Body of pancreas (tissue), 4 donors: ENCODE measurements at regions not wholly inside any gene's neighbourhood (a gene's known extent, or its start where the extent isn't known, plus 50 kb on each side); places are given as distances from the start of the nearest gene placed in this dataset.

Source experiments
- ATAC-seq: fragments of 150-250 bp; one replicate; pipeline ENCODE4 v1.9.1; 2016
- DNase-seq, 4 donors: peaks; one replicate each; pipeline ENCODE4 v3.0.0-alpha.2; 2019
- H3K27ac ChIP-seq, 4 donors: fragments of 200-600 bp; sonication (generic); 1 replicate in 3 of 4; 2 replicates in 1 of 4; pipeline versions ENCODE4 v1.5.1 to v1.6.1; 2016 to 2019; ENCODE audit warnings: mild to moderate bottlenecking in 1 of 4, mixed read lengths in 1 of 4, moderate library complexity in 1 of 4
- H3K27me3 ChIP-seq, 2 donors: fragments of 200-600 bp; sonication (generic); one replicate each; pipeline ENCODE4 v1.6.0; 2016; ENCODE audit warnings: mild to moderate bottlenecking in 1 of 2
- H3K36me3 ChIP-seq, 2 donors: fragments of 200-600 bp; sonication (generic); replicated peaks in 1 of 2; 2 replicates each; pipeline ENCODE4 v1.5.1; 2016; ENCODE audit warnings: low read depth in 2 of 2; ENCODE audit not compliant: insufficient read depth in 1 of 2
- H3K4me1 ChIP-seq: fragments of 200-600 bp; sonication (generic); one replicate; pipeline ENCODE4 v1.6.0; 2016
- H3K4me3 ChIP-seq, 2 donors: fragments of 200-600 bp; sonication (generic); 1 replicate in 1 of 2; 2 replicates in 1 of 2; pipeline ENCODE4 v1.5.1; 2016 to 2019
- H3K9me3 ChIP-seq, 3 donors: fragments of 200-600 bp; sonication (generic); 1 replicate in 2 of 3; 2 replicates in 1 of 3; pipeline ENCODE4 v1.5.1; 2016
- POLR2A ChIP-seq, 3 donors: fragments of 450-650 bp; IDR thresholded peaks; one replicate each; pipeline ENCODE4 v1.6.1; 2016; ENCODE audit warnings: antibody characterized with exemption in 3 of 3, mild to moderate bottlenecking in 2 of 3
- WGBS, 2 donors: methylation state at CpG; one replicate each; pipeline ENCODE4 v1.1.5; 2017; 5-methylcytosine and 5-hydroxymethylcytosine counted together
- intact Hi-C: fragments of 100-400 bp; cut with DNase I; formaldehyde crosslinking; loops from one replicate; pipeline ENCODE4 v1.15.1; 2023
- TF ChIP-seq, protein P1 (sequence below), 7 experiments: fragments of 450-650 bp in 4 of 7; fragments of 200-600 bp in 3 of 7; sonication (generic) in 3 of 7; IDR thresholded peaks; one replicate each; pipeline ENCODE4 v1.5.1; 2016 to 2019; ENCODE audit warnings: antibody characterized with exemption in 7 of 7

- TF ChIP-seq POLR2A (IDR thresholded peaks at IDR 0.05): no peak
- TF ChIP-seq, protein P1, sequence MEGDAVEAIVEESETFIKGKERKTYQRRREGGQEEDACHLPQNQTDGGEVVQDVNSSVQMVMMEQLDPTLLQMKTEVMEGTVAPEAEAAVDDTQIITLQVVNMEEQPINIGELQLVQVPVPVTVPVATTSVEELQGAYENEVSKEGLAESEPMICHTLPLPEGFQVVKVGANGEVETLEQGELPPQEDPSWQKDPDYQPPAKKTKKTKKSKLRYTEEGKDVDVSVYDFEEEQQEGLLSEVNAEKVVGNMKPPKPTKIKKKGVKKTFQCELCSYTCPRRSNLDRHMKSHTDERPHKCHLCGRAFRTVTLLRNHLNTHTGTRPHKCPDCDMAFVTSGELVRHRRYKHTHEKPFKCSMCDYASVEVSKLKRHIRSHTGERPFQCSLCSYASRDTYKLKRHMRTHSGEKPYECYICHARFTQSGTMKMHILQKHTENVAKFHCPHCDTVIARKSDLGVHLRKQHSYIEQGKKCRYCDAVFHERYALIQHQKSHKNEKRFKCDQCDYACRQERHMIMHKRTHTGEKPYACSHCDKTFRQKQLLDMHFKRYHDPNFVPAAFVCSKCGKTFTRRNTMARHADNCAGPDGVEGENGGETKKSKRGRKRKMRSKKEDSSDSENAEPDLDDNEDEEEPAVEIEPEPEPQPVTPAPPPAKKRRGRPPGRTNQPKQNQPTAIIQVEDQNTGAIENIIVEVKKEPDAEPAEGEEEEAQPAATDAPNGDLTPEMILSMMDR (IDR thresholded peaks at IDR 0.05): peak in 5 of 7 experiments; percentile 26 to 51 (median 42)
- ATAC-seq: peak; percentile 50
- intact Hi-C loops: no loop called here
Measured at GRCh38 chr1:94599095-94599813, 57.7 kb upstream of the F3 start.

GRCh38 chr1:94597701-94598100, 56.1 kb upstream of the F3 start:
- intact Hi-C loops: no loop called here
- no peak for DNase-seq
- Histone ChIP-seq H3K27me3 (no peaks in the 10 kb centered on the region), H3K27ac (no peak overlapping the region), H3K9me3 (no peaks in the 10 kb centered on the region), H3K36me3 (no peaks in the 10 kb centered on the region), H3K4me1 (peaks cover 5% of the 10 kb centered on the region), H3K4me3 (no peak overlapping the region)
- 80 to 85% methylated on average over 3 of the region's 3 CpGs for WGBS, 2 donors
- no peak for ATAC-seq
- no peak for TF ChIP-seq POLR2A (IDR thresholded peaks at IDR 0.05)
- TF ChIP-seq, protein P1 (IDR thresholded peaks at IDR 0.05): no peak

More at GRCh38 chr1:94599095-94599813, 57.7 kb upstream of the F3 start:
- Histone ChIP-seq H3K36me3 (no peaks in the 10 kb centered on the region), H3K27ac (no peak overlapping the region), H3K9me3 (no peaks in the 10 kb centered on the region), H3K27me3 (no peaks in the 10 kb centered on the region), H3K4me1 (peaks cover 10% of the 10 kb centered on the region), H3K4me3 (no peak overlapping the region)
- peak in 3 of 4 donors; percentile 37 to 49 (median 38) for DNase-seq
- 78 to 87% methylated on average over 11 of the region's 11 CpGs for WGBS, 2 donors

- ATAC-seq (no peak), DNase-seq (no peak)
- 86 to 95% methylated on average over 3 of the region's 3 CpGs for WGBS, 2 donors
- no peak overlapping the region for H3K4me3 ChIP-seq
- H3K36me3 ChIP-seq: no peaks in the 10 kb centered on the region
- TF ChIP-seq, protein P1 (IDR thresholded peaks at IDR 0.05): no peak
- no peak for TF ChIP-seq POLR2A (IDR thresholded peaks at IDR 0.05)
- H3K4me1 ChIP-seq: no peaks in the 10 kb centered on the region
- H3K27ac ChIP-seq: no peak overlapping the region
- H3K27me3 ChIP-seq: no peaks in the 10 kb centered on the region
- no peaks in the 10 kb centered on the region for H3K9me3 ChIP-seq
- intact Hi-C loops: no loop called here
Measured at GRCh38 chr1:94596260-94596659, 54.7 kb upstream of the F3 start.

DNA sequence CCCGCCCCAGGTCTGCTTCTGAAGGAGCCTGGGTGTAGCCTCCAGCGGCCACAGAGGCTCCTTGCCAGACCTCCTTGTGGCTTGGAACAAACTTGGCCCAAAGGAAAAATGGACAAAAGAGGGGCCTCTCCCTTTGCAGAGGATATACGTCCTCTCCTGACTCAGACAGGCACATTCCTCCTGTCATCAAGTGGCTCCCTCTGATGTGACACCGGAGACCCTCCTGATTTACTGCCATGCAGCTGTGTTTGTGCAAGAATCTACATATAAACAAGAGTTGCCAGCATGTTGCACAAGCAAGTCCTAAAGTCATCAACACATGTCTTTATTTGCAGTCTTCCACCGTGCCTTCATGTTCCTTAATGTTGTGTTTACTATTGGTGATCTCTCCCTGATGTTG, 54.1 kb upstream of the F3 start:
- TF ChIP-seq, protein P1 (IDR thresholded peaks at IDR 0.05): no peak
- TF ChIP-seq POLR2A (IDR thresholded peaks at IDR 0.05): no peak
- intact Hi-C loops: no loop called here
- no peak for ATAC-seq
- H3K4me1 ChIP-seq: peaks cover 2% of the 10 kb centered on the region
- H3K27me3 ChIP-seq: no peaks in the 10 kb centered on the region
- no peaks in the 10 kb centered on the region for H3K9me3 ChIP-seq
- DNase-seq: no peak
- no peak overlapping the region for H3K27ac ChIP-seq
- H3K36me3 ChIP-seq: no peaks in the 10 kb centered on the region
- 75 to 76% methylated on average over 5 of the region's 5 CpGs for WGBS, 2 donors
- no peak overlapping the region for H3K4me3 ChIP-seq

DNA sequence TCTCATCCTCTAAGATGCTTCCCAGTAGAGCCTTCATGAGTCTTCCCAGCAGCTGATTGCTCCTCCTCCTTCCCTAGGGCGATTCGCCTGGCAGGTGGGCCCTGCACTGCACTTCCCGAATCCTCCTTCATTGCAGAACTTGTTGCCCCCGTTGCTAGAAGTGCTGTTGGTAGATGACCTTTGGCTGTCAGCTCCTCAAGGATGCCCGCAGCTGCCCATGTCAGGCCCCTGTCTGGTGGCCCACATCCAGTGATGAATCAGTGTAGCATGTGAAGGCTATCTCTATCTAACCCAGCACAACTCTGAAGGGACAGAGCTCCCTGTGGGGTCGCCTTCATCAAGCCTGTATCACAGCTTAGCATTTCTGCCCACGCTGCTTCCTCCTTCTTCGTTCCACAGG, 52.1 kb upstream of the F3 start:
- TF ChIP-seq, protein P1 (IDR thresholded peaks at IDR 0.05): no peak
- no peak for TF ChIP-seq POLR2A (IDR thresholded peaks at IDR 0.05)
- no peak overlapping the region for H3K4me3 ChIP-seq
- intact Hi-C loops: no loop called here
- no peaks in the 10 kb centered on the region for H3K27me3 ChIP-seq
- ATAC-seq: no peak
- no peak overlapping the region for H3K27ac ChIP-seq
- no peaks in the 10 kb centered on the region for H3K36me3 ChIP-seq
- no peaks in the 10 kb centered on the region for H3K9me3 ChIP-seq
- 81 to 83% methylated on average over 8 of the region's 8 CpGs for WGBS, 2 donors
- H3K4me1 ChIP-seq: peaks cover 9% of the 10 kb centered on the region
- DNase-seq: no peak
